Smooth muscle cell (in vitro differentiated cells): ENCODE measurements at regions not wholly inside any gene's neighbourhood (a gene's known extent, or its start where the extent isn't known, plus 50 kb on each side); places are given as distances from the start of the nearest gene placed in this dataset.
A peak's percentile ranks its signal among the peaks of the same experiment; 100 is the strongest.

Experiments used
- DNase-seq: peaks from one replicate; lab custom pipeline; 2025; ENCODE audit not compliant: unreplicated experiment; lab: John Stamatoyannopoulos, UW
- H2AFZ ChIP-seq: fragments of 200-600 bp; sonication (generic); 2 replicates; pipeline ENCODE4 v1.6.0; 2016; ENCODE audit warnings: antibody characterized with exemption, low read depth, mild to moderate bottlenecking
- H3F3A ChIP-seq: fragments of 200-600 bp; sonication (generic); 2 replicates; pipeline ENCODE4 v1.6.0; 2017; ENCODE audit warnings: antibody characterized with exemption, low read depth
- H3K27ac ChIP-seq: fragments of 200-600 bp; sonication (generic); 2 replicates; pipeline ENCODE4 v1.5.1; 2016; ENCODE audit warnings: low read depth, mild to moderate bottlenecking
- H3K27me3 ChIP-seq: fragments of 200-600 bp; sonication (generic); 2 replicates; pipeline ENCODE4 v1.6.1; 2016; ENCODE audit warnings: low read depth, mild to moderate bottlenecking
- H3K36me3 ChIP-seq: fragments of 200-600 bp; sonication (generic); 2 replicates; pipeline ENCODE4 v1.5.1; 2016; ENCODE audit warnings: low read depth
- H3K4me1 ChIP-seq: fragments of 200-600 bp; sonication (generic); 2 replicates; pipeline ENCODE4 v1.5.1; 2016; ENCODE audit warnings: low read depth
- H3K4me2 ChIP-seq: fragments of 200-600 bp; sonication (generic); 2 replicates; pipeline ENCODE4 v1.6.0; 2016; ENCODE audit warnings: mild to moderate bottlenecking
- H3K4me3 ChIP-seq: fragments of 200-600 bp; sonication (generic); 2 replicates; pipeline ENCODE4 v1.5.1; 2016; ENCODE audit warnings: mild to moderate bottlenecking
- H3K79me2 ChIP-seq: fragments of 200-600 bp; sonication (generic); 2 replicates; pipeline ENCODE4 v1.6.0; 2016; ENCODE audit warnings: low read depth, mild to moderate bottlenecking
- H3K9ac ChIP-seq: fragments of 200-600 bp; sonication (generic); 2 replicates; pipeline ENCODE4 v1.6.0; 2016; ENCODE audit warnings: low read depth
- H3K9me3 ChIP-seq: fragments of 200-600 bp; sonication (generic); replicated peaks from 2 replicates; pipeline ENCODE4 v1.5.1; 2016; ENCODE audit warnings: low read depth
- H4K20me1 ChIP-seq: fragments of 200-600 bp; sonication (generic); 2 replicates; pipeline ENCODE4 v1.6.0; 2016; ENCODE audit warnings: low read depth
- CTCF ChIP-seq: fragments of 200-600 bp; sonication (generic); IDR thresholded peaks from 2 replicates; pipeline ENCODE4 v1.5.1; 2017; ENCODE audit warnings: borderline replicate concordance, mild to moderate bottlenecking, antibody characterized with exemption; ENCODE audit not compliant: insufficient read depth, poor library complexity, severe bottlenecking
- WGBS: methylation state at CpG from one replicate; pipeline ENCODE4 v1.1.7; 2016; ENCODE audit warnings: low lambda C conversion rate; 5-methylcytosine and 5-hydroxymethylcytosine counted together

- Histone ChIP-seq H3K27ac (no peak overlapping the region), H2AFZ (no peak overlapping the region), H3K36me3 (no peaks in the 10 kb centered on the region), H3F3A (peaks cover 9% of the 10 kb centered on the region), H3K9me3 (no peaks in the 10 kb centered on the region), H4K20me1 (no peaks in the 10 kb centered on the region), H3K79me2 (no peaks in the 10 kb centered on the region), H3K4me3 (no peak overlapping the region), H3K4me1 (no peaks in the 10 kb centered on the region), H3K4me2 (no peak overlapping the region), H3K27me3 (no peaks in the 10 kb centered on the region), H3K9ac (no peak overlapping the region)
- TF ChIP-seq CTCF, result no peak
- no peak for DNase-seq
- 97% methylated on average over 2 of the region's 2 CpGs for WGBS
Measured at GRCh38 chr12:42854208-42854607, 264.7 kb upstream of the PRICKLE1 start.

GRCh38 chr12:42853370-42854140 is 264.0 kb upstream of the PRICKLE1 start:
- H3K9ac ChIP-seq, result no peak overlapping the region
- DNase-seq, result no peak
- H3K27ac ChIP-seq, result no peak overlapping the region
- H3K4me2 ChIP-seq, result no peak overlapping the region
- no peak overlapping the region for H3K4me3 ChIP-seq
- H3F3A ChIP-seq, result peaks cover 9% of the 10 kb centered on the region
- H3K36me3 ChIP-seq, result no peaks in the 10 kb centered on the region
- H3K79me2 ChIP-seq, result no peaks in the 10 kb centered on the region
- no peaks in the 10 kb centered on the region for H3K27me3 ChIP-seq
- WGBS, result 95% methylated on average over 4 of the region's 4 CpGs
- no peaks in the 10 kb centered on the region for H4K20me1 ChIP-seq
- H2AFZ ChIP-seq, result peak overlapping the region; percentile 8
- H3K9me3 ChIP-seq, result no peaks in the 10 kb centered on the region
- no peak for TF ChIP-seq CTCF
- no peaks in the 10 kb centered on the region for H3K4me1 ChIP-seq

GRCh38 chr12:42846782-42847181 is 257.2 kb upstream of the PRICKLE1 start:
- H3K4me3 ChIP-seq, result no peak overlapping the region

More at GRCh38 chr12:42846782-42847181, 257.2 kb upstream of the PRICKLE1 start:
- 17% methylated on average over 1 of the region's 1 CpG for WGBS
- Histone ChIP-seq H3F3A (peaks cover 3% of the 10 kb centered on the region), H2AFZ (peak overlapping the region; percentile 87), H3K9ac (no peak overlapping the region), H3K27me3 (no peaks in the 10 kb centered on the region), H4K20me1 (no peaks in the 10 kb centered on the region), H3K4me1 (no peaks in the 10 kb centered on the region), H3K27ac (peak overlapping the region; percentile 19), H3K4me2 (peak overlapping the region; percentile 68), H3K36me3 (no peaks in the 10 kb centered on the region), H3K79me2 (no peaks in the 10 kb centered on the region), H3K9me3 (no peaks in the 10 kb centered on the region)
- TF ChIP-seq CTCF, result no peak
- DNase-seq, result no peak
